Right lobe of liver (tissue), 4 donors: ENCODE measurements at regions not wholly inside any gene's neighbourhood (a gene's known extent, or its start where the extent isn't known, plus 50 kb on each side); places are given as distances from the start of the nearest gene placed in this dataset.
"Not testable (repeated sequence)": the region's sequence is repeated elsewhere in the genome, so short reads cannot be mapped to it uniquely, and the experiment has no call there.

ENCODE experiments used
- POLR2A ChIP-seq: fragments of 450-650 bp; IDR thresholded peaks from one replicate; pipeline ENCODE4 v1.6.1; 2017; ENCODE audit warnings: antibody characterized with exemption, mild to moderate bottlenecking
- TF ChIP-seq, protein P1 (sequence below), 4 donors: fragments of 200-600 bp in 3 of 4; fragments of 450-650 bp in 1 of 4; IDR thresholded peaks; one replicate each; pipeline versions ENCODE4 v1.5.1 to v1.8.0; 2016 to 2022; ENCODE audit warnings: antibody characterized with exemption in 4 of 4, mild to moderate bottlenecking in 2 of 4
- donor health status: DM: no; HTN: no; CAD: no.
- donor health status: DM: no; HTN: no; CAD: no.
- donor health status: DM: no; HTN: yes; CAD: no.

DNA sequence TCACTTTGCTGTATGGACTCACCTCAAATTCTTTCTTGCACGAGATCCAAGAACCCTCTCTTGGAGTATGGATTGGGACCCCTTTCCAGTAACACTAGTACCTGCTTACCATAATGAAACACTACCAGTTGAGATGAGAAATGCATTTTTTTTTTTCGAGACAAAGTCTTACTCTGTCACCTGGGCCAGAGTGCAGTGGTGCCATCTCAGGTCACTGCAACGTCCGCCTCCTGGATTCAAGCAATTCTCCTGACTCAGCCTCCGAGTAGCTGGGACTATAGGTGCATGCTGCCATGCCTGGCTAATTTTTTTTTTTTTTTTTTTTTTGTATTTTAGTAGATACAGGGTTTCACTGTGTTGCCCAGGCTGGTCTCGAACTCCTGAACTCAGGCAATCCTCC, 167.0 kb downstream of the THBS2 start:
- TF ChIP-seq, protein P1, sequence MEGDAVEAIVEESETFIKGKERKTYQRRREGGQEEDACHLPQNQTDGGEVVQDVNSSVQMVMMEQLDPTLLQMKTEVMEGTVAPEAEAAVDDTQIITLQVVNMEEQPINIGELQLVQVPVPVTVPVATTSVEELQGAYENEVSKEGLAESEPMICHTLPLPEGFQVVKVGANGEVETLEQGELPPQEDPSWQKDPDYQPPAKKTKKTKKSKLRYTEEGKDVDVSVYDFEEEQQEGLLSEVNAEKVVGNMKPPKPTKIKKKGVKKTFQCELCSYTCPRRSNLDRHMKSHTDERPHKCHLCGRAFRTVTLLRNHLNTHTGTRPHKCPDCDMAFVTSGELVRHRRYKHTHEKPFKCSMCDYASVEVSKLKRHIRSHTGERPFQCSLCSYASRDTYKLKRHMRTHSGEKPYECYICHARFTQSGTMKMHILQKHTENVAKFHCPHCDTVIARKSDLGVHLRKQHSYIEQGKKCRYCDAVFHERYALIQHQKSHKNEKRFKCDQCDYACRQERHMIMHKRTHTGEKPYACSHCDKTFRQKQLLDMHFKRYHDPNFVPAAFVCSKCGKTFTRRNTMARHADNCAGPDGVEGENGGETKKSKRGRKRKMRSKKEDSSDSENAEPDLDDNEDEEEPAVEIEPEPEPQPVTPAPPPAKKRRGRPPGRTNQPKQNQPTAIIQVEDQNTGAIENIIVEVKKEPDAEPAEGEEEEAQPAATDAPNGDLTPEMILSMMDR (IDR thresholded peaks at IDR 0.05), result not testable (repeated sequence)
- not testable (repeated sequence) for TF ChIP-seq POLR2A
